SK-N-SH (cell line): ENCODE measurements at regions not wholly inside any gene's neighbourhood (a gene's known extent, or its start where the extent isn't known, plus 50 kb on each side); places are given as distances from the start of the nearest gene placed in this dataset.

Experiments used
- CTCF ChIA-PET: fragments of 300-600, 350-600 bp; formaldehyde crosslinking; extraction: SDS; loops from one replicate; lab custom pipeline; 2021; lab: Yijun Ruan, JAX
- POLR2A ChIA-PET: fragments of 350-600 bp; sonication (Branson Sonifier 250); formaldehyde crosslinking; extraction: SDS; loops from one replicate; lab custom pipeline; 2020; ENCODE audit warnings: antibody characterized with exemption, inconsistent platforms; lab: Yijun Ruan, JAX
- DNase-seq: peaks from one replicate; pipeline ENCODE4 v3.0.0; 2012
- H2AFZ ChIP-seq: fragments of 200-600 bp; sonication (generic); 2 replicates; pipeline ENCODE4 v1.8.1; 2016; ENCODE audit warnings: antibody characterized with exemption, mild to moderate bottlenecking, low read depth
- H3F3A ChIP-seq: fragments of 200-600 bp; sonication (generic); replicated peaks from 2 replicates; pipeline ENCODE3; 2016; ENCODE audit warnings: antibody characterized with exemption, mild to moderate bottlenecking; ENCODE audit not compliant: insufficient read depth
- H3K27ac ChIP-seq, 2 experiments: fragments of 200-500 bp in 1 of 2; fragments of 200-600 bp in 1 of 2; sonication (Bioruptor generic) in 1 of 2; sonication (generic), shearing (Covaris generic) in 1 of 2; 2 replicates each; pipeline versions ENCODE4 v1.5.1 to v1.6.1; 2014 to 2016; ENCODE audit warnings: low read depth in 2 of 2, inconsistent platforms in 1 of 2, low read length in 1 of 2, mild to moderate bottlenecking in 1 of 2, mixed read lengths in 1 of 2
- H3K27me3 ChIP-seq: fragments of 200-600 bp; sonication (generic), shearing (Covaris generic); 2 replicates; pipeline ENCODE4 v1.6.1; 2016; ENCODE audit warnings: mixed run types; ENCODE audit not compliant: insufficient read depth
- H3K36me3 ChIP-seq, 2 experiments: fragments of 200-500 bp in 1 of 2; fragments of 200-600 bp in 1 of 2; sonication (Bioruptor generic) in 1 of 2; sonication (generic) in 1 of 2; replicated peaks in 1 of 2; 2 replicates each; pipeline versions ENCODE3 to v1.5.1; 2014 to 2016; ENCODE audit warnings: low read length in 1 of 2, mild to moderate bottlenecking in 1 of 2; ENCODE audit not compliant: insufficient read depth in 2 of 2, control insufficient read depth in 1 of 2
- H3K4me1 ChIP-seq, 2 experiments: fragments of 200-500 bp in 1 of 2; fragments of 200-600 bp in 1 of 2; sonication (Bioruptor generic) in 1 of 2; sonication (generic), shearing (Covaris generic) in 1 of 2; 2 replicates each; pipeline versions ENCODE4 v1.5.1 to v1.6.1; 2014 to 2016; ENCODE audit warnings: low read depth in 1 of 2, low read length in 1 of 2, mixed run types in 1 of 2; ENCODE audit not compliant: insufficient read depth in 2 of 2, control insufficient read depth in 1 of 2
- H3K4me2 ChIP-seq: fragments of 200-600 bp; sonication (generic), shearing (Covaris generic); 2 replicates; pipeline ENCODE4 v1.6.1; 2017; ENCODE audit warnings: mixed run types
- H3K4me3 ChIP-seq, 2 experiments: fragments of 200-500 bp in 1 of 2; fragments of 200-600 bp in 1 of 2; sonication (Bioruptor generic) in 1 of 2; sonication (generic), shearing (Covaris generic) in 1 of 2; 2 replicates each; pipeline versions ENCODE4 v1.5.1 to v1.8.1; 2014 to 2016; ENCODE audit warnings: low read depth in 2 of 2, inconsistent platforms in 1 of 2, low read length in 1 of 2, mild to moderate bottlenecking in 1 of 2, mixed read lengths in 1 of 2, moderate library complexity in 1 of 2
- H3K79me2 ChIP-seq: fragments of 200-600 bp; sonication (generic); 2 replicates; pipeline ENCODE4 v1.8.1; 2017; ENCODE audit warnings: mild to moderate bottlenecking; ENCODE audit not compliant: insufficient read depth
- H3K9ac ChIP-seq: fragments of 200-600 bp; sonication (generic); 2 replicates; pipeline ENCODE4 v1.6.1; 2017; ENCODE audit warnings: mixed run types
- H3K9me2 ChIP-seq: fragments of 200-600 bp; sonication (generic); 2 replicates; pipeline ENCODE4 v1.6.1; 2017; ENCODE audit warnings: mixed run types
- H3K9me3 ChIP-seq: fragments of 200-600 bp; sonication (generic); 2 replicates; pipeline ENCODE4 v1.6.1; 2017; ENCODE audit warnings: mixed run types, mild to moderate bottlenecking, moderate library complexity
- H4K20me1 ChIP-seq: fragments of 200-600 bp; sonication (generic); 2 replicates; pipeline ENCODE4 v1.6.1; 2017; ENCODE audit warnings: mild to moderate bottlenecking, mixed run types; ENCODE audit not compliant: insufficient read depth
- CTCF ChIP-seq: fragments of 200-600 bp; sonication (generic); IDR thresholded peaks from 2 replicates; pipeline ENCODE4 v1.6.1; 2017; ENCODE audit warnings: antibody characterized with exemption, mild to moderate bottlenecking, moderate library complexity
- ELF1 ChIP-seq: IDR thresholded peaks from 2 replicates; pipeline ENCODE4 v1.4.0; 2012
- EP300 ChIP-seq, 2 experiments: IDR thresholded peaks; 2 replicates each; pipeline versions ENCODE4 v1.4.0 to v1.6.1; 2012; ENCODE audit warnings: borderline replicate concordance in 1 of 2, low read depth in 1 of 2, low read length in 1 of 2
- GABPA ChIP-seq: IDR thresholded peaks from 2 replicates; pipeline ENCODE4 v1.4.0; 2012; ENCODE audit warnings: low read depth, mild to moderate bottlenecking
- GATA2 ChIP-seq: sonication (generic); formaldehyde crosslinking; IDR thresholded peaks from 2 replicates; pipeline ENCODE4 v1.5.0; 2020; ENCODE audit warnings: mild to moderate bottlenecking, missing genetic modification reagents
- JUND ChIP-seq: IDR thresholded peaks from 2 replicates; pipeline ENCODE4 v1.4.0; 2012
- MEF2A ChIP-seq: IDR thresholded peaks from 2 replicates; pipeline ENCODE4 v1.4.0; 2012; ENCODE audit warnings: low read depth, borderline replicate concordance
- MXI1 ChIP-seq: IDR thresholded peaks from 2 replicates; pipeline ENCODE4 v1.6.1; 2012; ENCODE audit warnings: mild to moderate bottlenecking, low read depth, low read length, improper control_type of control experiment
- PBX3 ChIP-seq: IDR thresholded peaks from 2 replicates; pipeline ENCODE4; 2012
- RAD21 ChIP-seq: IDR thresholded peaks from 2 replicates; pipeline ENCODE4 v1.6.1; 2012; ENCODE audit warnings: mild to moderate bottlenecking, low read length
- RCOR1 ChIP-seq: fragments of 150-350 bp; IDR thresholded peaks from 2 replicates; pipeline ENCODE4 v1.6.1; 2017; ENCODE audit warnings: antibody characterized with exemption, low read length
- RFX5 ChIP-seq: IDR thresholded peaks from 2 replicates; pipeline ENCODE4 v1.6.1; 2012; ENCODE audit warnings: mild to moderate bottlenecking, improper control_type of control experiment, low read length
- RXRA ChIP-seq: IDR thresholded peaks from 2 replicates; pipeline ENCODE4 v1.4.0; 2012; ENCODE audit warnings: low read depth, mild to moderate bottlenecking, borderline replicate concordance
- SIN3A ChIP-seq: IDR thresholded peaks from 2 replicates; pipeline ENCODE4 v1.6.1; 2012; ENCODE audit warnings: low read depth, mild to moderate bottlenecking, low read length, moderate library complexity, borderline replicate concordance
- SMC3 ChIP-seq: IDR thresholded peaks from 2 replicates; pipeline ENCODE4 v1.6.1; 2012; ENCODE audit warnings: low read depth, low read length, improper control_type of control experiment
- TAF1 ChIP-seq: IDR thresholded peaks from 2 replicates; pipeline ENCODE4 v1.6.1; 2012; ENCODE audit warnings: low read depth, mild to moderate bottlenecking, low read length, moderate library complexity, borderline replicate concordance
- TCF12 ChIP-seq: IDR thresholded peaks from 2 replicates; pipeline ENCODE4 v1.4.0; 2012
- TF ChIP-seq, protein P1 (sequence below): fragments of 150-350 bp; IDR thresholded peaks from 2 replicates; pipeline ENCODE4 v1.6.1; 2017; ENCODE audit warnings: antibody characterized with exemption, low read length, low read depth, borderline replicate concordance
- TF ChIP-seq, protein P2 (sequence below): fragments of 150-350 bp; IDR thresholded peaks from 2 replicates; pipeline ENCODE4 v1.6.1; 2016; ENCODE audit warnings: mild to moderate bottlenecking, low read depth, low read length
- TF ChIP-seq, protein P3 (sequence below): IDR thresholded peaks from 2 replicates; pipeline ENCODE4 v1.4.0; 2012; ENCODE audit warnings: low read depth, borderline replicate concordance

- POLR2A ChIA-PET = no interaction called here
- no peaks in the 10 kb centered on the region for H3K27me3 ChIP-seq
- H3K9me2 ChIP-seq = no peaks in the 10 kb centered on the region
- no peaks in the 10 kb centered on the region for H4K20me1 ChIP-seq
- no peak overlapping the region for H3K9ac ChIP-seq
- no peak for TF ChIP-seq RCOR1
- no peak for TF ChIP-seq MXI1
- TF ChIP-seq TAF1 = no peak
- TF ChIP-seq SMC3 = no peak
- TF ChIP-seq EP300 (IDR thresholded peaks at IDR 0.05; ENCODE audit: borderline replicate concordance in 1 of 2, low read depth in 1 of 2, low read length in 1 of 2) = no peak
- TF ChIP-seq, protein P1, sequence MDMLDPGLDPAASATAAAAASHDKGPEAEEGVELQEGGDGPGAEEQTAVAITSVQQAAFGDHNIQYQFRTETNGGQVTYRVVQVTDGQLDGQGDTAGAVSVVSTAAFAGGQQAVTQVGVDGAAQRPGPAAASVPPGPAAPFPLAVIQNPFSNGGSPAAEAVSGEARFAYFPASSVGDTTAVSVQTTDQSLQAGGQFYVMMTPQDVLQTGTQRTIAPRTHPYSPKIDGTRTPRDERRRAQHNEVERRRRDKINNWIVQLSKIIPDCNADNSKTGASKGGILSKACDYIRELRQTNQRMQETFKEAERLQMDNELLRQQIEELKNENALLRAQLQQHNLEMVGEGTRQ = no peak
- TF ChIP-seq, protein P2, sequence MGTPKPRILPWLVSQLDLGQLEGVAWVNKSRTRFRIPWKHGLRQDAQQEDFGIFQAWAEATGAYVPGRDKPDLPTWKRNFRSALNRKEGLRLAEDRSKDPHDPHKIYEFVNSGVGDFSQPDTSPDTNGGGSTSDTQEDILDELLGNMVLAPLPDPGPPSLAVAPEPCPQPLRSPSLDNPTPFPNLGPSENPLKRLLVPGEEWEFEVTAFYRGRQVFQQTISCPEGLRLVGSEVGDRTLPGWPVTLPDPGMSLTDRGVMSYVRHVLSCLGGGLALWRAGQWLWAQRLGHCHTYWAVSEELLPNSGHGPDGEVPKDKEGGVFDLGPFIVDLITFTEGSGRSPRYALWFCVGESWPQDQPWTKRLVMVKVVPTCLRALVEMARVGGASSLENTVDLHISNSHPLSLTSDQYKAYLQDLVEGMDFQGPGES = no peak
- TF ChIP-seq, protein P3, sequence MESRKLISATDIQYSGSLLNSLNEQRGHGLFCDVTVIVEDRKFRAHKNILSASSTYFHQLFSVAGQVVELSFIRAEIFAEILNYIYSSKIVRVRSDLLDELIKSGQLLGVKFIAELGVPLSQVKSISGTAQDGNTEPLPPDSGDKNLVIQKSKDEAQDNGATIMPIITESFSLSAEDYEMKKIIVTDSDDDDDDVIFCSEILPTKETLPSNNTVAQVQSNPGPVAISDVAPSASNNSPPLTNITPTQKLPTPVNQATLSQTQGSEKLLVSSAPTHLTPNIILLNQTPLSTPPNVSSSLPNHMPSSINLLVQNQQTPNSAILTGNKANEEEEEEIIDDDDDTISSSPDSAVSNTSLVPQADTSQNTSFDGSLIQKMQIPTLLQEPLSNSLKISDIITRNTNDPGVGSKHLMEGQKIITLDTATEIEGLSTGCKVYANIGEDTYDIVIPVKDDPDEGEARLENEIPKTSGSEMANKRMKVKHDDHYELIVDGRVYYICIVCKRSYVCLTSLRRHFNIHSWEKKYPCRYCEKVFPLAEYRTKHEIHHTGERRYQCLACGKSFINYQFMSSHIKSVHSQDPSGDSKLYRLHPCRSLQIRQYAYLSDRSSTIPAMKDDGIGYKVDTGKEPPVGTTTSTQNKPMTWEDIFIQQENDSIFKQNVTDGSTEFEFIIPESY = no peak
- TF ChIP-seq JUND = no peak
- TF ChIP-seq RFX5 = no peak
- no peak for TF ChIP-seq TCF12
- TF ChIP-seq RAD21 = no peak
- no peak for TF ChIP-seq PBX3
- no peak for TF ChIP-seq GATA2
- no peak for TF ChIP-seq GABPA
- no peak for TF ChIP-seq SIN3A
- TF ChIP-seq MEF2A = no peak
- no peak for TF ChIP-seq CTCF
- TF ChIP-seq ELF1 = no peak
- no peak for TF ChIP-seq RXRA
- TF ChIP-seq, all 33 proteins: peak for 0
- Histone ChIP-seq H3K79me2 (no peaks in the 10 kb centered on the region), H3K4me2 (no peak overlapping the region), H3K4me3 (no peak overlapping the region), H3K27ac (no peak overlapping the region), H3K9me3 (no peaks in the 10 kb centered on the region), H3K36me3 (no peaks in the 10 kb centered on the region), H3K4me1 (no peaks in the 10 kb centered on the region), H2AFZ (no peak overlapping the region), H3F3A (no peaks in the 10 kb centered on the region)
- CTCF ChIA-PET = no interaction called here
- no peak for DNase-seq
Measured at GRCh38 chr9:80020530-80020929, 448.8 kb downstream of the TLE4 start.
